Liver (tissue), 8 donors: ENCODE measurements at regions not wholly inside any gene's neighbourhood (a gene's known extent, or its start where the extent isn't known, plus 50 kb on each side); places are given as distances from the start of the nearest gene placed in this dataset.

Source experiments
- DNase-seq: peaks from one replicate; pipeline ENCODE4 v3.0.0-alpha.2; 2017; ENCODE audit warnings: low spot score
- H3K27ac ChIP-seq, 2 donors: one replicate each; pipeline ENCODE4 v1.7.0; 2013; ENCODE audit warnings: inconsistent platforms in 2 of 2, low read length in 2 of 2, control low read depth in 1 of 2, low read depth in 1 of 2, mild to moderate bottlenecking in 1 of 2
- H3K27me3 ChIP-seq, 4 donors: one replicate each; pipeline versions ENCODE4 v1.6.1 to v1.7.0; 2013; ENCODE audit warnings: low read length in 3 of 4, inconsistent platforms in 1 of 4, mild to moderate bottlenecking in 1 of 4, moderate library complexity in 1 of 4; ENCODE audit not compliant: control insufficient read depth in 4 of 4, insufficient read depth in 4 of 4
- H3K36me3 ChIP-seq, 4 donors: one replicate each; pipeline versions ENCODE4 v1.6.1 to v1.7.0; 2013; ENCODE audit warnings: low read length in 3 of 4, mild to moderate bottlenecking in 3 of 4, low read depth in 1 of 4, moderate library complexity in 1 of 4; ENCODE audit not compliant: control insufficient read depth in 4 of 4, insufficient read depth in 3 of 4
- H3K4me1 ChIP-seq, 4 donors: one replicate each; pipeline versions ENCODE4 v1.6.1 to v1.7.0; 2013; ENCODE audit warnings: low read length in 3 of 4, mild to moderate bottlenecking in 3 of 4, moderate library complexity in 1 of 4; ENCODE audit not compliant: control insufficient read depth in 4 of 4, insufficient read depth in 4 of 4
- H3K4me3 ChIP-seq, 3 donors: one replicate each; pipeline versions ENCODE4 v1.6.1 to v1.7.0; 2013; ENCODE audit warnings: low read length in 3 of 3, control low read depth in 1 of 3, low read depth in 1 of 3, mild to moderate bottlenecking in 1 of 3
- H3K9ac ChIP-seq, 2 donors: one replicate each; pipeline ENCODE4 v1.7.0; 2013; ENCODE audit warnings: low read length in 2 of 2, mild to moderate bottlenecking in 2 of 2, moderate library complexity in 2 of 2, control low read depth in 1 of 2, low read depth in 1 of 2
- H3K9me3 ChIP-seq, 4 donors: one replicate each; pipeline versions ENCODE4 v1.6.1 to v1.7.0; 2013; ENCODE audit warnings: low read length in 3 of 4; ENCODE audit not compliant: control insufficient read depth in 4 of 4
- CTCF ChIP-seq: fragments of 150-350 bp; IDR thresholded peaks from 2 replicates; pipeline ENCODE4 v1.5.1; 2017; ENCODE audit warnings: improper control_type of control experiment, low read depth, low read length; ENCODE audit not compliant: missing input control
- FOXA1 ChIP-seq: IDR thresholded peaks from 2 replicates; pipeline ENCODE4 v1.6.1; 2016; ENCODE audit warnings: antibody characterized with exemption
- FOXA2 ChIP-seq: IDR thresholded peaks from 2 replicates; pipeline ENCODE4 v1.6.1; 2016; ENCODE audit warnings: antibody characterized with exemption
- GABPA ChIP-seq, 2 donors: IDR thresholded peaks in 1 of 2; conservative IDR thresholded peaks in 1 of 2; 2 replicates each; pipeline ENCODE4 v1.6.1; 2016; ENCODE audit warnings: antibody characterized with exemption in 2 of 2, mild to moderate bottlenecking in 1 of 2, moderate library complexity in 1 of 2
- HNF4A ChIP-seq, 2 donors: conservative IDR thresholded peaks; 2 replicates each; pipeline ENCODE4 v1.6.1; 2016; ENCODE audit warnings: antibody characterized with exemption in 2 of 2, mild to moderate bottlenecking in 2 of 2
- HNF4G ChIP-seq: IDR thresholded peaks from 2 replicates; pipeline ENCODE4 v1.6.1; 2016; ENCODE audit warnings: antibody characterized with exemption
- JUND ChIP-seq, 2 donors: IDR thresholded peaks; 2 replicates each; pipeline ENCODE4 v1.6.1; 2016; ENCODE audit warnings: antibody characterized with exemption in 2 of 2
- MAX ChIP-seq: IDR thresholded peaks from 2 replicates; pipeline ENCODE4 v1.6.1; 2016; ENCODE audit warnings: antibody characterized with exemption
- RAD21 ChIP-seq, 2 donors: IDR thresholded peaks; 2 replicates each; pipeline ENCODE4 v1.6.1; 2016; ENCODE audit warnings: antibody characterized with exemption in 2 of 2, mild to moderate bottlenecking in 2 of 2
- REST ChIP-seq: IDR thresholded peaks from 2 replicates; pipeline ENCODE4 v1.6.1; 2016; ENCODE audit warnings: antibody characterized with exemption, mild to moderate bottlenecking
- SP1 ChIP-seq: IDR thresholded peaks from 2 replicates; pipeline ENCODE4 v1.6.1; 2018; ENCODE audit warnings: antibody characterized with exemption, mild to moderate bottlenecking
- YY1 ChIP-seq: IDR thresholded peaks from 2 replicates; pipeline ENCODE4 v1.6.1; 2016; ENCODE audit warnings: antibody characterized with exemption, mild to moderate bottlenecking
- WGBS: extraction: QIAGEN DNeasy Blood & Tissue Kit; methylation state at CpG from one replicate; pipeline ENCODE4 v1.1.7; 2013; 5-methylcytosine and 5-hydroxymethylcytosine counted together
- donor health status: healthy.
- donor health status: healthy.
- donor health status: healthy.
- donor health status: healthy.
- donor health status: healthy.

- Histone ChIP-seq H3K4me1 (peaks cover 0 to 1% (median 0%) of the 10 kb centered on the region in 4 donors), H3K4me3 (no peak overlapping the region), H3K9me3 (no peaks in the 10 kb centered on the region), H3K9ac (no peak overlapping the region), H3K27ac (no peak overlapping the region), H3K36me3 (no peaks in the 10 kb centered on the region), H3K27me3 (no peaks in the 10 kb centered on the region)
- no peak for DNase-seq
- TF ChIP-seq HNF4A (conservative IDR thresholded peaks at IDR 0.05) (no peak), GABPA (IDR thresholded peaks at IDR 0.05 in 1 of 2, conservative IDR thresholded peaks at IDR 0.05 in 1 of 2) (no peak), YY1 (no peak), RAD21 (IDR thresholded peaks at IDR 0.05) (no peak), JUND (IDR thresholded peaks at IDR 0.05) (no peak), SP1 (no peak), FOXA1 (no peak), FOXA2 (no peak), MAX (no peak), REST (no peak), CTCF (no peak), HNF4G (no peak)
- WGBS = 76% methylated on average over 3 of the region's 3 CpGs
Measured at GRCh38 chr5:118146824-118147223, 841.5 kb downstream of the DTWD2 start.

- Histone ChIP-seq H3K9ac (no peak overlapping the region), H3K9me3 (no peaks in the 10 kb centered on the region), H3K27ac (no peak overlapping the region), H3K4me1 (peaks cover 0 to 1% (median 0%) of the 10 kb centered on the region in 4 donors), H3K4me3 (no peak overlapping the region), H3K36me3 (no peaks in the 10 kb centered on the region), H3K27me3 (no peaks in the 10 kb centered on the region)
- 57% methylated on average over 2 of the region's 2 CpGs for WGBS
- no peak for DNase-seq
- no peak for TF ChIP-seq FOXA1
- TF ChIP-seq FOXA2 = no peak
- no peak for TF ChIP-seq SP1
- TF ChIP-seq REST = no peak
- TF ChIP-seq HNF4G = no peak
Measured at GRCh38 chr5:118144540-118144939, 843.8 kb downstream of the DTWD2 start.
